A549 (cell line): ENCODE measurements at regions not wholly inside any gene's neighbourhood (a gene's known extent, or its start where the extent isn't known, plus 50 kb on each side); places are given as distances from the start of the nearest gene placed in this dataset.
"Not testable (repeated sequence)": the region's sequence is repeated elsewhere in the genome, so short reads cannot be mapped to it uniquely, and the experiment has no call there.

Experiments used
- CEBPB ChIP-seq, 2 experiments: fragments of >200 bp in 1 of 2; sonication (Bioruptor Twin) in 1 of 2; formaldehyde crosslinking in 1 of 2; IDR thresholded peaks; 2 replicates each; pipeline ENCODE4 v1.6.1; 2012 to 2016
- CTCF ChIP-seq: fragments of >200 bp; sonication (Bioruptor Twin); formaldehyde crosslinking; IDR thresholded peaks from 3 replicates; pipeline ENCODE4 v1.5.1; 2016
- EP300 ChIP-seq, 2 experiments: fragments of >200 bp; sonication (Bioruptor Twin); formaldehyde crosslinking; IDR thresholded peaks; 2 replicates in 1 of 2; 3 replicates in 1 of 2; pipeline ENCODE4 v1.6.1; 2016 to 2017
- MYC ChIP-seq: IDR thresholded peaks from 2 replicates; pipeline ENCODE4 v1.6.1; 2012; ENCODE audit warnings: mild to moderate bottlenecking, inconsistent platforms, low read length, improper control_type of control experiment, borderline replicate concordance
- NFE2L2 ChIP-seq: fragments of 150-350 bp; conservative IDR thresholded peaks from 2 replicates; pipeline ENCODE4 v1.6.1; 2014; ENCODE audit warnings: low read length
- POLR2A ChIP-seq: IDR thresholded peaks from 2 replicates; pipeline ENCODE4 v1.6.1; 2012; ENCODE audit warnings: mild to moderate bottlenecking, low read length
- RCOR1 ChIP-seq: fragments of 150-350 bp; IDR thresholded peaks from 2 replicates; pipeline ENCODE4 v1.6.1; 2014; ENCODE audit warnings: antibody characterized with exemption, low read length, low read depth
- TF ChIP-seq, protein P1 (sequence below): fragments of 450-650 bp; IDR thresholded peaks from 2 replicates; pipeline ENCODE4 v1.6.1; 2014; ENCODE audit warnings: antibody characterized with exemption

GRCh38 chr5:42268170-42268569 lies 155.1 kb upstream of the GHR start:
- TF ChIP-seq POLR2A; EP300 (IDR thresholded peaks at IDR 0.05); CTCF; NFE2L2; MYC; RCOR1; CEBPB (IDR thresholded peaks at IDR 0.05): not testable (repeated sequence)
- TF ChIP-seq, protein P1, sequence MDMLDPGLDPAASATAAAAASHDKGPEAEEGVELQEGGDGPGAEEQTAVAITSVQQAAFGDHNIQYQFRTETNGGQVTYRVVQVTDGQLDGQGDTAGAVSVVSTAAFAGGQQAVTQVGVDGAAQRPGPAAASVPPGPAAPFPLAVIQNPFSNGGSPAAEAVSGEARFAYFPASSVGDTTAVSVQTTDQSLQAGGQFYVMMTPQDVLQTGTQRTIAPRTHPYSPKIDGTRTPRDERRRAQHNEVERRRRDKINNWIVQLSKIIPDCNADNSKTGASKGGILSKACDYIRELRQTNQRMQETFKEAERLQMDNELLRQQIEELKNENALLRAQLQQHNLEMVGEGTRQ, result not testable (repeated sequence)
